ENCODE measurements at regions not wholly inside any gene's neighbourhood (a gene's known extent, or its start where the extent isn't known, plus 50 kb on each side); places are given as distances from the start of the nearest gene placed in this dataset.
"Not testable (repeated sequence)": the region's sequence is repeated elsewhere in the genome, so short reads cannot be mapped to it uniquely, and the experiment has no call there.

GRCh38 chr16:51255349-51255972 lies 104.4 kb upstream of the SALL1 start:
- no peak for TF ChIP-seq CTCF (IDR thresholded peaks at IDR 0.05; ENCODE audit: insufficient read depth, low read length)
- no peak for DNase-seq (ENCODE audit: low read depth)
- H3K4me3 ChIP-seq (ENCODE audit: low read depth, low read length), result no peak overlapping the region

DNA sequence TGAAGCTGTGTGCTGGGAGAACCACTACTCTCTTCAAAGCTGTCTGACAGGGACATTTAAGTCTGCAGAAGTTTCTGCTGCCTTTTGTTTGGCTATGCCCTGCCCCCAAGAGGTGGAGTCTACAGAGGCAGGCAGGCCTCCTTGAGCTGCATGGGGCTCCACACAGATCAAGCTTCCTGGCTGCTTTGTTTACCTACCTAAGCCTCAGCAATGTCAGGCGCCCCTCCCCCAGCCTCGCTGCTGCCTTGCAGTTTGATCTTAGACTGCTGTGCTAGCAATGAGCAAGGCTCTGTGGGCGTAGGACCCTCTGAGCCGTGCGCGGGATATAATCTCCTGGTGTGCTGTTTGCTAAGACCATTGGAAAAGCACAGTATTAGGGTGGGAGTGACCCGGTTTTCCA lies 103.3 kb upstream of the SALL1 start:
- not testable (repeated sequence) for DNase-seq (ENCODE audit: low read depth); H3K4me3 ChIP-seq (ENCODE audit: low read depth, low read length)

DNA sequence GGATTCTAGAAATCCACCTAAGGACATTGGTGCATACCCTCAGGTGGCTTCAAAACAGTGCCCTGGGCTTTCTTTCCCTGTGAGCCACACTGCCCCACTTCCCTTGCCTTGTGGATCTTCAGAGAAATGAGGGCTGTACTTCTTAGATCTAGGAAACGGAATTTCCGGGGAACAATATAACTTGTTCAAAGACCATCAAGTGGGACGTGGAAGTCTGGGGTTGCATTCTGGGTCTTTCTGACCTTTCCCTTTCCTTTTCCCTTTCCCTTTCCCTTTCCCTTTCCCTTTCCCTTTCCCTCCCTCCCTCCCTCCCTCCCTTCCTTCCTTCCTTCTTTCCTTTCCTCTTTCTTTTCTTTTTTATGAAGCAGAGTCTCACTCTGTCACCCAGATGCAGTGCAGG lies 97.1 kb upstream of the SALL1 start:
- no peak for TF ChIP-seq CTCF (IDR thresholded peaks at IDR 0.05; ENCODE audit: insufficient read depth, low read length)
- no peak overlapping the region for H3K4me3 ChIP-seq (ENCODE audit: low read depth, low read length)
- no peak for DNase-seq (ENCODE audit: low read depth)

DNA sequence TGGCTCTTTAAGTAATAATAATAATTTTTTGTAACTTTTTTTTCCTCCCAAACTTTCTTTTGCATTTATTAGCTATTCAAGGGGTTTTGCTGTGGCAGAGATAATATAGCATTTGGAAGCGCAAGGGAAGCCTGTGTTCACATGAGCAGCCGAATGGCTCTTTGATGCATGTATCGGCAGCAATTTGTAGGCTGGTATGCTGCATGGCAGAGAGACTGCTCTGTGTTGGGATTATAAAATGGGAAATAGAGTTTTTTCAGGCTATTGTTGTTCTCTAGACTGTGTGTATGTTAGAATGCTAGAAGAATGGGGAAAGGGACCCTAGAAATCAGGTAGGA lies 94.6 kb upstream of the SALL1 start:
- DNase-seq (ENCODE audit: low read depth), result no peak
- no peak overlapping the region for H3K4me3 ChIP-seq (ENCODE audit: low read depth, low read length)
- no peak for TF ChIP-seq CTCF (IDR thresholded peaks at IDR 0.05; ENCODE audit: insufficient read depth, low read length)

DNA sequence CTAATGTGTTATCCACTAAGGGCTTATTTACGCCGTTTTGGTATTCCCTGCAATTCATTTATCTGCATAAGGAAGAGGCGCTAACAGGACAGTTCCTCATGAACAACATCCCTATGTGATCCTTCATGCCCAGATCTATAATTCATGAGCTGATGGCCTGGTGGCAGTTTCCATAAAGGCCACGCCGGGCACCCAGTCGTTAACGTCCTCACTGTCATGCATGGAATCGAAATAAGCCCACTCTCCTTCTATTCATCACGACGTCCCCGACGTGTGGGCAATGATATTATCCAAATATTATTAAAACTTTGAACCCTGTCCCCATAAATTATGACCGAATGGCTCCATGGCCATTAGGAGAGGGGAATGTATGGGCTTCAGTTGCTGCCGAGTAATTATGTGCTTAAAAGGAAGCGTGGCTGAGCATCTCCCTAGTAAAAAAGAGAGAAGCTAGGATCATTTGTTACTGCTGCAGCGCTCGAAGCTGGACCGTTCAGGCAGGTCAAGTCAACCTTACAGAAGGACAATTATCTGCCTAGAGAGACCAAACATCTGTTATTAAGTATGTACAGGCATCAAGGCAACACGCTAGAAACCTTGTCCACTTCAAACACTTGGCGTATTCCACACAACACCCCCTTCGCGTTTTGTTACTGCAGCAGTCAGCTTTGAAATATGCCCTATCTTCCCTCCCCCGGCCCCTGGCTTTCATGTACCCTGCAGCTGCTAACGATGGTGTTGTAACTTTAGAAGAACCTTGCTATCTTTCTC lies 94.0 kb upstream of the SALL1 start:
- TF ChIP-seq CTCF (IDR thresholded peaks at IDR 0.05; ENCODE audit: insufficient read depth, low read length), result no peak
- no peak overlapping the region for H3K4me3 ChIP-seq (ENCODE audit: low read depth, low read length)
- DNase-seq (ENCODE audit: low read depth), result no peak

DNA sequence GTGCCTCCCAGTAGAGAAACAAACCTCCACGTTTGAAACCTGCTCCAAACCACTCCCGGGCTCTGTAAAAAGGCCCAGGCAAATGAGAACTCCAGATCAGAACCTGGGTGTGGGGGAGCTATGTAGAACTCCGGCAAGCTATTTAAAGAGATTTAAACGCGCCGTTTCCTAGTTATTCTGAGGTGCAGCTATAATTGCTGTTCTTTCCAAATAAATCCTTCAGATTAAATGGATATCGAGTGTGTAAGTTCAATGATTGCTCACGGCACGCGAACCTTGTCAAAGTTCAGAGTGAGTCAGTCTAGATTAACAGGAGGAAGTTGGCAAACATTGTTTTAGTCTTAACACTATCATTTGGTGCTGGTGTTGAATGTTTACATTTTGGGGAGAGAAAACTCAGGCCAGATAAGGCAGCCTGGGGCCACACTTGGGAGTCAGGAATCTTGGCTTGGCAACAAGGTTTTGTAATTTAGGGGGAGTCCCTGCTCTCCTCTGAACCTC lies 92.9 kb upstream of the SALL1 start:
- peak; percentile 78 for DNase-seq (ENCODE audit: low read depth)
- H3K4me3 ChIP-seq (ENCODE audit: low read depth, low read length), result no peak overlapping the region
- no peak for TF ChIP-seq CTCF (IDR thresholded peaks at IDR 0.05; ENCODE audit: insufficient read depth, low read length)

GRCh38 chr16:51242296-51242994 lies 91.4 kb upstream of the SALL1 start:
- H3K4me3 ChIP-seq (ENCODE audit: low read depth, low read length), result no peak overlapping the region
- no peak for DNase-seq (ENCODE audit: low read depth)
- TF ChIP-seq CTCF (IDR thresholded peaks at IDR 0.05; ENCODE audit: insufficient read depth, low read length), result no peak

Measured in fibroblast of the aortic adventitia (primary cell).